ENCODE measurements at regions not wholly inside any gene's neighbourhood (a gene's known extent, or its start where the extent isn't known, plus 50 kb on each side); places are given as distances from the start of the nearest gene placed in this dataset.

GRCh38 chr14:104299993-104300761 lies 161.8 kb downstream of the KIF26A start:
- H3K27ac Mint-ChIP-seq (ENCODE audit: unreplicated experiment), result no peak overlapping the region

DNA sequence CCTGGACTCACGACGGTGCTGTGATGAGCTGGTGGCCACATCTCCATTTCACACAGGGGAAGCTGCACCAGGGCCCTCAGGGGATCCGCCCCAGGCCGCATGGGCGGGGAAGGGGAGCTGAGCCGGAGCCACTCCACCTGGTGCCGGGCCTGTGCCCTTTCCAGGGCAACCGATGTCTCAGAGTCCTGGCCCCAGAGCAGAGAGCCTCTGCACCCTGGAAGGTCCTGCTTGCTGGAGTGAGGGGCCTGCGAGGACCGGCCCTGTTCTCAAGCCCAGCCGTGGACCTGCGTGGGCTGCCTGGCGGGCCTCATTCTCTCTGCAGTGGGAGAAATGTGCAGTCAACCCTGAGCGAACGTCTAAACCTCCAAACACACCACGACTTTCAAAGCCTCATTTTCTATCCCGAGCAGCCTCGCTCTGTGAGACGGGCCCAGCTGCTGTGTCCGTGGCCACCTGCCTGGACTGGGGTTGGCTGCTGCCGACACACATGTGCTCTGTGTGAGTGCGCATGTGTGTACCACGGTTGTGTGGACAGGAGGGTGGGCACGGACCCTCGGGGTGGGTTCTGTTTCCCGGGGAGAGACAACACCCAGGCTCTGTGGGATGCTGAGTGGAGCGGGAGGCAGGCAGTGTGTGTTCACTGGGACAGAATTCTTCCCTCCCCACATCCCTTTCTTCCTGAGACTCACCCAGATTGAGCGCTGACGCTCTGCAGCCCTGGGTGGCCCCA lies 163.5 kb downstream of the KIF26A start:
- Histone ChIP-seq H3K4me3 (ENCODE audit: low read depth, low read length) (no peak overlapping the region), H3K9me3 (no peaks in the 10 kb centered on the region), H3K4me1 (no peaks in the 10 kb centered on the region), H3K36me3 (ENCODE audit: control insufficient read depth, insufficient read depth, low read length) (no peaks in the 10 kb centered on the region), H3K27me3 (replicated peaks; ENCODE audit: control insufficient read depth, insufficient read depth, low read length) (no peaks in the 10 kb centered on the region)
- TF ChIP-seq, protein P1, sequence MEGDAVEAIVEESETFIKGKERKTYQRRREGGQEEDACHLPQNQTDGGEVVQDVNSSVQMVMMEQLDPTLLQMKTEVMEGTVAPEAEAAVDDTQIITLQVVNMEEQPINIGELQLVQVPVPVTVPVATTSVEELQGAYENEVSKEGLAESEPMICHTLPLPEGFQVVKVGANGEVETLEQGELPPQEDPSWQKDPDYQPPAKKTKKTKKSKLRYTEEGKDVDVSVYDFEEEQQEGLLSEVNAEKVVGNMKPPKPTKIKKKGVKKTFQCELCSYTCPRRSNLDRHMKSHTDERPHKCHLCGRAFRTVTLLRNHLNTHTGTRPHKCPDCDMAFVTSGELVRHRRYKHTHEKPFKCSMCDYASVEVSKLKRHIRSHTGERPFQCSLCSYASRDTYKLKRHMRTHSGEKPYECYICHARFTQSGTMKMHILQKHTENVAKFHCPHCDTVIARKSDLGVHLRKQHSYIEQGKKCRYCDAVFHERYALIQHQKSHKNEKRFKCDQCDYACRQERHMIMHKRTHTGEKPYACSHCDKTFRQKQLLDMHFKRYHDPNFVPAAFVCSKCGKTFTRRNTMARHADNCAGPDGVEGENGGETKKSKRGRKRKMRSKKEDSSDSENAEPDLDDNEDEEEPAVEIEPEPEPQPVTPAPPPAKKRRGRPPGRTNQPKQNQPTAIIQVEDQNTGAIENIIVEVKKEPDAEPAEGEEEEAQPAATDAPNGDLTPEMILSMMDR (IDR thresholded peaks at IDR 0.05; ENCODE audit: insufficient read depth in 1 of 2, low read depth in 1 of 2, low read length in 1 of 2, severe bottlenecking in 1 of 2, unreplicated experiment in 1 of 2), result no peak
- DNase-seq, result no peak
- H3K27ac Mint-ChIP-seq (ENCODE audit: unreplicated experiment), result no peak overlapping the region
- peaks cover 14% of the 10 kb centered on the region for H3K27me3 Mint-ChIP-seq (ENCODE audit: insufficient read depth, unreplicated experiment)
- H3K36me3 Mint-ChIP-seq (ENCODE audit: insufficient read depth, unreplicated experiment), result no peaks in the 10 kb centered on the region
- peaks cover 8% of the 10 kb centered on the region for H3K9me3 Mint-ChIP-seq (ENCODE audit: unreplicated experiment)
- intact Hi-C loops (cut with micrococcal nuclease; ENCODE audit: unreplicated experiment), result no loop called here
- no TSS peak for BruUV-seq (replicated peaks)
- no peak overlapping the region for H3K4me3 Mint-ChIP-seq (ENCODE audit: unreplicated experiment)
- ChIA-PET CTCF (no interaction called here), POLR2A (no interaction called here)
- no peaks in the 10 kb centered on the region for H3K4me1 Mint-ChIP-seq (ENCODE audit: low read depth, unreplicated experiment)

More at GRCh38 chr14:104299993-104300761, 161.8 kb downstream of the KIF26A start:
- TF ChIP-seq, protein P1 (IDR thresholded peaks at IDR 0.05; ENCODE audit: insufficient read depth in 1 of 2, low read depth in 1 of 2, low read length in 1 of 2, severe bottlenecking in 1 of 2, unreplicated experiment in 1 of 2), result no peak
- H3K27me3 ChIP-seq (replicated peaks; ENCODE audit: control insufficient read depth, insufficient read depth, low read length), result no peaks in the 10 kb centered on the region
- ChIA-PET CTCF (no interaction called here), POLR2A (no interaction called here)
- Mint-ChIP-seq H3K27me3 (ENCODE audit: insufficient read depth, unreplicated experiment) (peaks cover 12% of the 10 kb centered on the region), H3K4me3 (ENCODE audit: unreplicated experiment) (no peak overlapping the region), H3K9me3 (ENCODE audit: unreplicated experiment) (peaks cover 8% of the 10 kb centered on the region), H3K36me3 (ENCODE audit: insufficient read depth, unreplicated experiment) (no peaks in the 10 kb centered on the region), H3K4me1 (ENCODE audit: low read depth, unreplicated experiment) (no peaks in the 10 kb centered on the region)
- H3K4me1 ChIP-seq, result no peaks in the 10 kb centered on the region
- DNase-seq, result no peak
- H3K9me3 ChIP-seq, result no peaks in the 10 kb centered on the region
- intact Hi-C loops (cut with micrococcal nuclease; ENCODE audit: unreplicated experiment), result no loop called here
- no peaks in the 10 kb centered on the region for H3K36me3 ChIP-seq (ENCODE audit: control insufficient read depth, insufficient read depth, low read length)
- no TSS peak for BruUV-seq (replicated peaks)
- no peak overlapping the region for H3K4me3 ChIP-seq (ENCODE audit: low read depth, low read length)

GRCh38 chr14:104302794-104303405 lies 164.5 kb downstream of the KIF26A start:
- CTCF ChIA-PET, result no interaction called here
- Histone ChIP-seq H3K27me3 (replicated peaks; ENCODE audit: control insufficient read depth, insufficient read depth, low read length) (no peaks in the 10 kb centered on the region), H3K4me1 (no peaks in the 10 kb centered on the region), H3K4me3 (ENCODE audit: low read depth, low read length) (no peak overlapping the region), H3K9me3 (no peaks in the 10 kb centered on the region), H3K36me3 (ENCODE audit: control insufficient read depth, insufficient read depth, low read length) (no peaks in the 10 kb centered on the region)
- no peak overlapping the region for H3K27ac Mint-ChIP-seq (ENCODE audit: unreplicated experiment)
- no peaks in the 10 kb centered on the region for H3K4me1 Mint-ChIP-seq (ENCODE audit: low read depth, unreplicated experiment)
- no TSS peak for BruUV-seq (replicated peaks)
- no peak overlapping the region for H3K4me3 Mint-ChIP-seq (ENCODE audit: unreplicated experiment)
- POLR2A ChIA-PET, result no interaction called here
- peaks cover 8% of the 10 kb centered on the region for H3K9me3 Mint-ChIP-seq (ENCODE audit: unreplicated experiment)
- intact Hi-C loops (cut with micrococcal nuclease; ENCODE audit: unreplicated experiment), result no loop called here
- no peaks in the 10 kb centered on the region for H3K36me3 Mint-ChIP-seq (ENCODE audit: insufficient read depth, unreplicated experiment)
- H3K27me3 Mint-ChIP-seq (ENCODE audit: insufficient read depth, unreplicated experiment), result peaks cover 14% of the 10 kb centered on the region
- TF ChIP-seq, protein P1 (IDR thresholded peaks at IDR 0.05; ENCODE audit: insufficient read depth in 1 of 2, low read depth in 1 of 2, low read length in 1 of 2, severe bottlenecking in 1 of 2, unreplicated experiment in 1 of 2), result no peak
- DNase-seq, result no peak
